Endothelial cell of umbilical vein (primary cell): ENCODE measurements at regions not wholly inside any gene's neighbourhood (a gene's known extent, or its start where the extent isn't known, plus 50 kb on each side); places are given as distances from the start of the nearest gene placed in this dataset.

Source experiments
- BruUV-seq: library from RNA; stranded (reverse); fragments of 400-500 nt; replicated peaks from 2 replicates; lab custom pipeline; 2021; lab: Mats Ljungman, UMichigan
- CTCF ChIA-PET: fragments of 300-600, 350-600 bp; sonication (Branson Sonifier 250); formaldehyde crosslinking; loops from one replicate; lab custom pipeline; 2021; ENCODE audit warnings: antibody characterized with exemption, inconsistent platforms; lab: Charles Lee
- POLR2A ChIA-PET: fragments of 300-600, 350-600 bp; sonication (Branson Sonifier 250); formaldehyde crosslinking; loops from one replicate; lab custom pipeline; 2021; ENCODE audit warnings: antibody characterized with exemption, inconsistent platforms; lab: Charles Lee
- DNase-seq: peaks from one replicate; pipeline ENCODE4 v3.0.0-alpha.2; 2011; ENCODE audit warnings: low read depth, low spot score
- FAIRE-seq: peaks from 2 replicates; lab custom pipeline; 2011; peaks lifted over from hg19 to GRCh38; lab: Jason Lieb, UNC
- H2AFZ ChIP-seq: 2 replicates; pipeline ENCODE4 v1.6.0; 2012; ENCODE audit warnings: low read depth, low read length, control low read depth, inconsistent platforms
- H3K27ac ChIP-seq: 2 replicates; pipeline ENCODE4 v1.5.1; 2011; ENCODE audit warnings: low read depth, mild to moderate bottlenecking, control low read depth, low read length, moderate library complexity; ENCODE audit not compliant: insufficient read depth
- H3K27me3 ChIP-seq, 2 experiments: 2 replicates each; pipeline versions ENCODE4 v1.6.0 to v1.6.1; 2011; ENCODE audit warnings: low read length in 2 of 2, mixed read lengths in 1 of 2; ENCODE audit not compliant: control insufficient read depth in 2 of 2, insufficient read depth in 2 of 2
- H3K36me3 ChIP-seq, 2 experiments: 2 replicates in 1 of 2; 3 replicates in 1 of 2; pipeline ENCODE4 v1.5.1; 2011; ENCODE audit warnings: low read length in 2 of 2, mild to moderate bottlenecking in 1 of 2, moderate library complexity in 1 of 2; ENCODE audit not compliant: control insufficient read depth in 2 of 2, insufficient read depth in 2 of 2; ENCODE audit errors: extremely low read depth in 1 of 2
- H3K4me1 ChIP-seq: 3 replicates; pipeline ENCODE4 v1.5.1; 2011; ENCODE audit warnings: mild to moderate bottlenecking, low read length; ENCODE audit not compliant: control insufficient read depth, insufficient read depth; ENCODE audit errors: extremely low read depth
- H3K4me2 ChIP-seq: 2 replicates; pipeline ENCODE4 v1.6.1; 2011; ENCODE audit warnings: low read length, control low read depth, mixed read lengths; ENCODE audit not compliant: insufficient read depth
- H3K4me3 ChIP-seq, 3 experiments: fragments of 200-600 bp in 1 of 3; sonication (generic), shearing (Covaris generic) in 1 of 3; replicated peaks in 1 of 3; 2 replicates each; pipeline ENCODE4 v1.5.1; 2011 to 2016; ENCODE audit warnings: control low read depth in 3 of 3, low read length in 3 of 3, mild to moderate bottlenecking in 2 of 3, inconsistent platforms in 1 of 3, low read depth in 1 of 3, moderate library complexity in 1 of 3; ENCODE audit not compliant: insufficient read depth in 1 of 3
- H3K79me2 ChIP-seq: 2 replicates; pipeline ENCODE4 v1.6.0; 2012; ENCODE audit warnings: low read length, inconsistent platforms; ENCODE audit not compliant: control insufficient read depth, insufficient read depth
- H3K9ac ChIP-seq: replicated peaks from 2 replicates; pipeline ENCODE3; 2011; ENCODE audit warnings: low read length, control low read depth; ENCODE audit not compliant: insufficient read depth; ENCODE audit errors: extremely low read depth
- H3K9me1 ChIP-seq: replicated peaks from 3 replicates; pipeline ENCODE4 v1.6.0; 2011; ENCODE audit warnings: mild to moderate bottlenecking, low read length; ENCODE audit not compliant: control insufficient read depth, insufficient read depth; ENCODE audit errors: extremely low read depth
- H3K9me3 ChIP-seq: replicated peaks from 2 replicates; pipeline ENCODE4 v1.5.1; 2012; ENCODE audit warnings: low read length, inconsistent platforms; ENCODE audit not compliant: control insufficient read depth, insufficient read depth
- H4K20me1 ChIP-seq: replicated peaks from 2 replicates; pipeline ENCODE3; 2011; ENCODE audit warnings: mild to moderate bottlenecking, low read length; ENCODE audit not compliant: control insufficient read depth, insufficient read depth; ENCODE audit errors: extremely low read depth
- EZH2 ChIP-seq: IDR thresholded peaks from 2 replicates; pipeline ENCODE4 v1.6.1; 2012; ENCODE audit warnings: borderline replicate concordance, low read depth, mild to moderate bottlenecking, moderate library complexity, low read length, inconsistent platforms; ENCODE audit not compliant: severe bottlenecking
- FOS ChIP-seq: IDR thresholded peaks from 2 replicates; pipeline ENCODE4 v1.6.1; 2011; ENCODE audit warnings: mild to moderate bottlenecking, low read length, moderate library complexity, borderline replicate concordance; ENCODE audit not compliant: insufficient read depth
- GATA2 ChIP-seq: IDR thresholded peaks from 2 replicates; pipeline ENCODE4 v1.7.0; 2011; ENCODE audit warnings: low read depth, mild to moderate bottlenecking, moderate library complexity, mixed read lengths, low read length; ENCODE audit not compliant: insufficient read length, insufficient read depth
- JUN ChIP-seq: IDR thresholded peaks from 2 replicates; pipeline ENCODE4 v1.6.1; 2011; ENCODE audit warnings: borderline replicate concordance, low read depth; ENCODE audit not compliant: insufficient read length, insufficient read depth
- MYC ChIP-seq: IDR thresholded peaks from one replicate; pipeline ENCODE4 v1.6.1; 2011; ENCODE audit warnings: mild to moderate bottlenecking, low read depth, low read length
- POLR2A ChIP-seq: IDR thresholded peaks from 2 replicates; pipeline ENCODE4 v1.6.1; 2012; ENCODE audit warnings: low read depth, mild to moderate bottlenecking, control low read depth, low read length
- POLR2AphosphoS5 ChIP-seq: IDR thresholded peaks from 2 replicates; pipeline ENCODE4 v1.6.1; 2012; ENCODE audit warnings: low read depth, mild to moderate bottlenecking, control low read depth, low read length, moderate library complexity; ENCODE audit not compliant: insufficient read depth
- dilution Hi-C: fragments of 300-500 bp; cut with MboI; formaldehyde crosslinking; loops from one replicate; pipeline ENCODE4 v1.15.0; 2019; ENCODE audit warnings: low sequenced_read_pairs; ENCODE audit not compliant: extremely low pct_ligation_motif_present
- intact Hi-C: fragments of 100-400 bp; cut with micrococcal nuclease; formaldehyde crosslinking; loops from one replicate; pipeline ENCODE4 v1.10.0; 2022
- TF ChIP-seq, protein P1 (sequence below): IDR thresholded peaks from 2 replicates; pipeline ENCODE4 v1.6.1; 2011; ENCODE audit not compliant: insufficient read depth, insufficient read length
- TF ChIP-seq, protein P2 (sequence below), 2 donors: IDR thresholded peaks; 1 replicate in 1 of 2; 2 replicates in 1 of 2; pipeline ENCODE4 v1.5.1; 2011; ENCODE audit warnings: low read length in 2 of 2, mild to moderate bottlenecking in 2 of 2, moderate library complexity in 2 of 2, control low read depth in 1 of 2, inconsistent platforms in 1 of 2, low read depth in 1 of 2; ENCODE audit not compliant: insufficient read depth in 1 of 2; ENCODE audit errors: extremely low read depth in 1 of 2

- DNase-seq (no peak), FAIRE-seq (no peak)
- CTCF ChIA-PET: no interaction called here
- no peaks in the 10 kb centered on the region for H3K27me3 ChIP-seq
- no peaks in the 10 kb centered on the region for H3K79me2 ChIP-seq
- H2AFZ ChIP-seq: no peak overlapping the region
- POLR2A ChIA-PET: no interaction called here
- H3K9ac ChIP-seq: no peak overlapping the region
- no TSS peak for BruUV-seq
- H3K4me1 ChIP-seq: no peaks in the 10 kb centered on the region
- H3K4me3 ChIP-seq: no peak overlapping the region
- H4K20me1 ChIP-seq: no peaks in the 10 kb centered on the region
- peaks cover 6% of the 10 kb centered on the region for H3K9me3 ChIP-seq
- dilution Hi-C loops: no loop called here
- no peak overlapping the region for H3K27ac ChIP-seq
- no peaks in the 10 kb centered on the region for H3K36me3 ChIP-seq
- H3K9me1 ChIP-seq: no peaks in the 10 kb centered on the region
- intact Hi-C loops: no loop called here
- TF ChIP-seq POLR2A: no peak
- TF ChIP-seq, protein P1, sequence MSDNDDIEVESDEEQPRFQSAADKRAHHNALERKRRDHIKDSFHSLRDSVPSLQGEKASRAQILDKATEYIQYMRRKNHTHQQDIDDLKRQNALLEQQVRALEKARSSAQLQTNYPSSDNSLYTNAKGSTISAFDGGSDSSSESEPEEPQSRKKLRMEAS: no peak
- no peak for TF ChIP-seq POLR2AphosphoS5
- TF ChIP-seq MYC: no peak
- TF ChIP-seq, protein P2, sequence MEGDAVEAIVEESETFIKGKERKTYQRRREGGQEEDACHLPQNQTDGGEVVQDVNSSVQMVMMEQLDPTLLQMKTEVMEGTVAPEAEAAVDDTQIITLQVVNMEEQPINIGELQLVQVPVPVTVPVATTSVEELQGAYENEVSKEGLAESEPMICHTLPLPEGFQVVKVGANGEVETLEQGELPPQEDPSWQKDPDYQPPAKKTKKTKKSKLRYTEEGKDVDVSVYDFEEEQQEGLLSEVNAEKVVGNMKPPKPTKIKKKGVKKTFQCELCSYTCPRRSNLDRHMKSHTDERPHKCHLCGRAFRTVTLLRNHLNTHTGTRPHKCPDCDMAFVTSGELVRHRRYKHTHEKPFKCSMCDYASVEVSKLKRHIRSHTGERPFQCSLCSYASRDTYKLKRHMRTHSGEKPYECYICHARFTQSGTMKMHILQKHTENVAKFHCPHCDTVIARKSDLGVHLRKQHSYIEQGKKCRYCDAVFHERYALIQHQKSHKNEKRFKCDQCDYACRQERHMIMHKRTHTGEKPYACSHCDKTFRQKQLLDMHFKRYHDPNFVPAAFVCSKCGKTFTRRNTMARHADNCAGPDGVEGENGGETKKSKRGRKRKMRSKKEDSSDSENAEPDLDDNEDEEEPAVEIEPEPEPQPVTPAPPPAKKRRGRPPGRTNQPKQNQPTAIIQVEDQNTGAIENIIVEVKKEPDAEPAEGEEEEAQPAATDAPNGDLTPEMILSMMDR (IDR thresholded peaks at IDR 0.05; ENCODE audit: extremely low read depth in 1 of 2, insufficient read depth in 1 of 2, low read depth in 1 of 2, low read length in 2 of 2): no peak
- TF ChIP-seq EZH2: no peak
- TF ChIP-seq GATA2: no peak
- TF ChIP-seq JUN: no peak
- no peak for TF ChIP-seq FOS
- H3K4me2 ChIP-seq: no peak overlapping the region
Measured at GRCh38 chr16:79482011-79482410, 118.5 kb downstream of the MAF start.
